OCI-LY7 (cell line): ENCODE measurements at regions not wholly inside any gene's neighbourhood (a gene's known extent, or its start where the extent isn't known, plus 50 kb on each side); places are given as distances from the start of the nearest gene placed in this dataset.

Source experiments
- BruUV-seq: library from RNA; stranded (reverse); fragments of 400-500 nt; replicated peaks from 2 replicates; lab custom pipeline; 2021; lab: Mats Ljungman, UMichigan
- CTCF ChIA-PET: fragments of 300-600 bp; sonication (Branson Sonifier 250); formaldehyde crosslinking; loops from one replicate; lab custom pipeline; 2022; ENCODE audit warnings: antibody characterized with exemption; ENCODE audit not compliant: unreplicated experiment; lab: Charles Lee
- POLR2A ChIA-PET: fragments of 300-600 bp; sonication (Branson Sonifier 250); formaldehyde crosslinking; loops from one replicate; lab custom pipeline; 2022; ENCODE audit warnings: antibody characterized with exemption; lab: Charles Lee
- DNase-seq: peaks from one replicate; pipeline ENCODE4 v3.0.0-alpha.2; 2015; ENCODE audit warnings: low spot score
- H2AFZ ChIP-seq: fragments of 200-600 bp; sonication (generic), shearing (Covaris generic); 2 replicates; pipeline ENCODE4 v1.6.1; 2014; ENCODE audit warnings: mild to moderate bottlenecking, antibody characterized with exemption, low read length, moderate library complexity
- H3K27ac ChIP-seq: fragments of 200-600 bp; sonication (generic); 2 replicates; pipeline ENCODE4 v1.5.1; 2014; ENCODE audit warnings: mixed run types, low read depth, mild to moderate bottlenecking, moderate library complexity, low read length, inconsistent platforms; ENCODE audit not compliant: poor library complexity, severe bottlenecking
- H3K36me3 ChIP-seq: fragments of 200-600 bp; sonication (generic); 2 replicates; pipeline ENCODE4 v1.6.1; 2014; ENCODE audit warnings: mild to moderate bottlenecking, antibody characterized with exemption, low read length, moderate library complexity, mixed read lengths; ENCODE audit not compliant: insufficient read depth
- H3K4me1 ChIP-seq: fragments of 200-600 bp; sonication (generic); 2 replicates; pipeline ENCODE4 v1.5.1; 2014; ENCODE audit warnings: mild to moderate bottlenecking, low read length; ENCODE audit not compliant: insufficient read depth, poor library complexity, severe bottlenecking
- H3K4me2 ChIP-seq: fragments of 200-600 bp; sonication (generic); 2 replicates; pipeline ENCODE4 v1.6.1; 2014; ENCODE audit warnings: mild to moderate bottlenecking, low read length
- H3K4me3 ChIP-seq: fragments of 200-600 bp; sonication (generic); 2 replicates; pipeline ENCODE4 v1.5.1; 2014; ENCODE audit warnings: mild to moderate bottlenecking, low read depth, low read length; ENCODE audit not compliant: poor library complexity, severe bottlenecking
- H3K79me2 ChIP-seq: fragments of 200-600 bp; sonication (generic); 2 replicates; pipeline ENCODE4 v1.6.1; 2016; ENCODE audit warnings: low read depth, mild to moderate bottlenecking, low read length, moderate library complexity, mixed read lengths; ENCODE audit not compliant: insufficient read depth
- H3K9me2 ChIP-seq: fragments of 200-600 bp; sonication (generic); 2 replicates; pipeline ENCODE4 v1.6.1; 2016; ENCODE audit warnings: mild to moderate bottlenecking, low read length, mixed read lengths; ENCODE audit not compliant: insufficient read depth
- H3K9me3 ChIP-seq: fragments of 200-600 bp; sonication (generic); 2 replicates; pipeline ENCODE4 v1.6.1; 2014; ENCODE audit warnings: mild to moderate bottlenecking, mixed run types, low read length, mixed read lengths
- H4K20me1 ChIP-seq: fragments of 200-600 bp; sonication (generic); 2 replicates; pipeline ENCODE4 v1.6.1; 2014; ENCODE audit warnings: mild to moderate bottlenecking, antibody characterized with exemption, low read length, moderate library complexity, mixed read lengths; ENCODE audit not compliant: insufficient read depth
- CTCF ChIP-seq: fragments of 200-600 bp; sonication (generic); conservative IDR thresholded peaks from 2 replicates; pipeline ENCODE4 v1.5.1; 2014; ENCODE audit warnings: mild to moderate bottlenecking, antibody characterized with exemption, low read length, moderate library complexity, mixed read lengths
- EZH2phosphoT487 ChIP-seq: fragments of 200-600 bp; sonication (generic); IDR thresholded peaks from 2 replicates; pipeline ENCODE4 v1.6.1; 2018; ENCODE audit warnings: low read depth, borderline replicate concordance, mild to moderate bottlenecking, mixed run types, antibody characterized with exemption, low read length, moderate library complexity, mixed read lengths
- intact Hi-C: fragments of 100-400 bp; cut with micrococcal nuclease; formaldehyde crosslinking; loops from one replicate; pipeline ENCODE4 v1.10.0; 2022; ENCODE audit not compliant: unreplicated experiment

- intact Hi-C loops, result no loop called here
- no peaks in the 10 kb centered on the region for H4K20me1 ChIP-seq
- H3K27ac ChIP-seq, result no peak overlapping the region
- H3K36me3 ChIP-seq, result no peaks in the 10 kb centered on the region
- BruUV-seq, result no TSS peak
- H3K4me2 ChIP-seq, result no peak overlapping the region
- ChIA-PET POLR2A (no interaction called here), CTCF (no interaction called here)
- H3K79me2 ChIP-seq, result no peaks in the 10 kb centered on the region
- H3K9me3 ChIP-seq, result no peaks in the 10 kb centered on the region
- H3K9me2 ChIP-seq, result no peaks in the 10 kb centered on the region
- no peaks in the 10 kb centered on the region for H3K4me1 ChIP-seq
- H2AFZ ChIP-seq, result no peak overlapping the region
- no peak overlapping the region for H3K4me3 ChIP-seq
- no peak for DNase-seq
- TF ChIP-seq CTCF (no peak), EZH2phosphoT487 (no peak)
These were observed 231.1 kb downstream of the MREG start for GRCh38 chr2:215782295-215782694.

GRCh38 chr2:215780907-215781685 is 232.3 kb downstream of the MREG start:
- no peak overlapping the region for H3K4me3 ChIP-seq
- ChIA-PET POLR2A (interaction anchor here (0.5 to 0.9 kb wide), 2 partner anchors 10 to 21 kb away, joined by 3 to 4 read pairs; no protein-coding TSS in a partner anchor), CTCF (no interaction called here)
- H3K4me1 ChIP-seq, result no peaks in the 10 kb centered on the region
- no peak for TF ChIP-seq EZH2phosphoT487
- no peak for TF ChIP-seq CTCF
- no peaks in the 10 kb centered on the region for H3K9me2 ChIP-seq
- H3K36me3 ChIP-seq, result no peaks in the 10 kb centered on the region
- H3K4me2 ChIP-seq, result no peak overlapping the region
- no TSS peak for BruUV-seq
- no peak for DNase-seq
- H2AFZ ChIP-seq, result no peak overlapping the region
- H3K27ac ChIP-seq, result no peak overlapping the region
- H3K9me3 ChIP-seq, result no peaks in the 10 kb centered on the region
- H4K20me1 ChIP-seq, result no peaks in the 10 kb centered on the region
- intact Hi-C loops, result no loop called here
- H3K79me2 ChIP-seq, result no peaks in the 10 kb centered on the region

GRCh38 chr2:215780313-215780712 is 233.0 kb downstream of the MREG start:
- Histone ChIP-seq H3K9me3 (no peaks in the 10 kb centered on the region), H3K79me2 (no peaks in the 10 kb centered on the region), H3K4me1 (no peaks in the 10 kb centered on the region), H3K27ac (no peak overlapping the region), H2AFZ (no peak overlapping the region), H3K36me3 (no peaks in the 10 kb centered on the region), H4K20me1 (no peaks in the 10 kb centered on the region), H3K4me2 (no peak overlapping the region), H3K9me2 (no peaks in the 10 kb centered on the region), H3K4me3 (no peak overlapping the region)
- no peak for TF ChIP-seq CTCF
- no peak for TF ChIP-seq EZH2phosphoT487
- DNase-seq, result no peak
- no TSS peak for BruUV-seq
- ChIA-PET CTCF (no interaction called here), POLR2A (interaction anchor here (0.9 kb wide), 1 partner anchor 10 kb away, joined by 3 read pairs; no protein-coding TSS in a partner anchor)
- intact Hi-C loops, result no loop called here
